ENCODE measurements at regions not wholly inside any gene's neighbourhood (a gene's known extent, or its start where the extent isn't known, plus 50 kb on each side); places are given as distances from the start of the nearest gene placed in this dataset.

DNA sequence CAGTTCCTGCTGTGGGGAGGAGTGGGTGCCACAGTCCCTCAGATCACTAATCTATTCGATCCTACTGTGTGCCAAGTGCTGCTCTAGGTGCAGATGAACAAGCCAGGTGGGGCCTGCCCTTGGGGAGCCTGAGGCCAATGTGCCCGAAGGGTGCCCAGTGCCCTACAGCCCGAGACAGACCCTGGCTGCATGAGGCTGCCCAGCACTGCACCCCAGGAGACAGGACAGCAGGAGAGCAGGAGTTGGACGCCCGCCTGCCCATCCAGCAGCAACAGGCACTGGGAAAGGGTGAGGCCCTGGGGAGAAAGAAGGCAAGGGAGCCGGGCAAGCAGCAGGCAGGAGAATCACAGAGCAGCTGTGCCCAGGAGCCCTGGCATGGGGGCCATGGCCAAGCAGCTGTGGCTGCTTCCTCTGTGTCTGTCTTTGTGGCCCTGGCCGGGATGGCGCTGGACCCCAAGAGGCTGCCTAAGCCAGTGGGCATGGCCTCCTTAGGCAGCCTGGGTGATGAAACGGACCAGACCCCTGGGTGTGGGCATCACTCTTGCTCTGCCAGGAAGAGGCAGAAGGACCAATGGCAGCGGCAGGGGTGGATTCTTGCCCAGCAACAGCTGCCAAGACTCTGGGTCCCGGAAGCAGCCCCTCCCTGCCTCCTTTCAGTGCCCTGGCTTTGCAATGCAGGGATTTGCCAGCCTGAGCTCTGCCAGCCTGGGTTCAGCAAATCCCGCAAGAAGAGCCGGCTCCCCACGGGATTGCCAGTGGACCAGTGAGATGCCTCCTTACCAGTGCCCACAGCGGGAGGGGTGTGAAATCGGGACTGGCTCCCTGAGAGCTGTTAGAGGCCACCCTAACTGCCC, 179.6 kb upstream of the TNRC6C start:
- no peak for TF ChIP-seq TAF1 (IDR thresholded peaks at IDR 0.05; ENCODE audit: borderline replicate concordance, insufficient read depth, low read length)
- TF ChIP-seq, protein P1, sequence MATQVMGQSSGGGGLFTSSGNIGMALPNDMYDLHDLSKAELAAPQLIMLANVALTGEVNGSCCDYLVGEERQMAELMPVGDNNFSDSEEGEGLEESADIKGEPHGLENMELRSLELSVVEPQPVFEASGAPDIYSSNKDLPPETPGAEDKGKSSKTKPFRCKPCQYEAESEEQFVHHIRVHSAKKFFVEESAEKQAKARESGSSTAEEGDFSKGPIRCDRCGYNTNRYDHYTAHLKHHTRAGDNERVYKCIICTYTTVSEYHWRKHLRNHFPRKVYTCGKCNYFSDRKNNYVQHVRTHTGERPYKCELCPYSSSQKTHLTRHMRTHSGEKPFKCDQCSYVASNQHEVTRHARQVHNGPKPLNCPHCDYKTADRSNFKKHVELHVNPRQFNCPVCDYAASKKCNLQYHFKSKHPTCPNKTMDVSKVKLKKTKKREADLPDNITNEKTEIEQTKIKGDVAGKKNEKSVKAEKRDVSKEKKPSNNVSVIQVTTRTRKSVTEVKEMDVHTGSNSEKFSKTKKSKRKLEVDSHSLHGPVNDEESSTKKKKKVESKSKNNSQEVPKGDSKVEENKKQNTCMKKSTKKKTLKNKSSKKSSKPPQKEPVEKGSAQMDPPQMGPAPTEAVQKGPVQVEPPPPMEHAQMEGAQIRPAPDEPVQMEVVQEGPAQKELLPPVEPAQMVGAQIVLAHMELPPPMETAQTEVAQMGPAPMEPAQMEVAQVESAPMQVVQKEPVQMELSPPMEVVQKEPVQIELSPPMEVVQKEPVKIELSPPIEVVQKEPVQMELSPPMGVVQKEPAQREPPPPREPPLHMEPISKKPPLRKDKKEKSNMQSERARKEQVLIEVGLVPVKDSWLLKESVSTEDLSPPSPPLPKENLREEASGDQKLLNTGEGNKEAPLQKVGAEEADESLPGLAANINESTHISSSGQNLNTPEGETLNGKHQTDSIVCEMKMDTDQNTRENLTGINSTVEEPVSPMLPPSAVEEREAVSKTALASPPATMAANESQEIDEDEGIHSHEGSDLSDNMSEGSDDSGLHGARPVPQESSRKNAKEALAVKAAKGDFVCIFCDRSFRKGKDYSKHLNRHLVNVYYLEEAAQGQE (IDR thresholded peaks at IDR 0.05; ENCODE audit: insufficient read depth in 1 of 2, low read depth in 2 of 2, low read length in 2 of 2) = no peak
- no peak for TF ChIP-seq SIN3A (IDR thresholded peaks at IDR 0.05; ENCODE audit: borderline replicate concordance, insufficient read depth, low read length)

Data from PFSK-1 (cell line).